ENCODE measurements at regions not wholly inside any gene's neighbourhood (a gene's known extent, or its start where the extent isn't known, plus 50 kb on each side); places are given as distances from the start of the nearest gene placed in this dataset.

DNA sequence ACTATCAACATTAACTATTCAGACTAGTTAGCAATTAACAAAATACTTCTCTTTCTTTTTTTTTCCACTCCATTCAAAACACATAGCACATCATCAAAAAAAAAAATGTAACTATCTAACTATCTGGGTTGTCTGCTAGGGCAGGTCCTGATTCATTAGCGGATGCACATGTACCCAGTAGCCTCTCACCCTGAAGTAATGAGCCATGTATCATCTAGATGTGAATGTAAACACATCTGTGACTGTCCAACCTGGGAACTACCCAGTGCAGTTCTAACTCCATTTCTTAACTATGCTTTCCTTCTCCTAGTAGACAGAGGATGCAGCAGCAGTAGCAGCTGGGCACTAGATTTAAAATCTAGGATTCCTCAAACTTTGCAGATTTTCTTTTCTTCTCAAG, 183.1 kb upstream of the PIK3C3 start:
- H3K4me2 ChIP-seq (ENCODE audit: insufficient read depth, low read length), result no peak overlapping the region
- no peak overlapping the region for H3K4me3 ChIP-seq (replicated peaks in 1 of 3; ENCODE audit: insufficient read depth in 1 of 3, low read depth in 1 of 3, low read length in 3 of 3)
- intact Hi-C loops (cut with micrococcal nuclease), result no loop called here
- H3K9ac ChIP-seq (replicated peaks; ENCODE audit: extremely low read depth, insufficient read depth, low read length), result no peak overlapping the region
- FAIRE-seq (no peak), DNase-seq (ENCODE audit: low read depth, low spot score) (no peak)
- TF ChIP-seq, protein P1, sequence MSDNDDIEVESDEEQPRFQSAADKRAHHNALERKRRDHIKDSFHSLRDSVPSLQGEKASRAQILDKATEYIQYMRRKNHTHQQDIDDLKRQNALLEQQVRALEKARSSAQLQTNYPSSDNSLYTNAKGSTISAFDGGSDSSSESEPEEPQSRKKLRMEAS (IDR thresholded peaks at IDR 0.05; ENCODE audit: insufficient read depth, insufficient read length), result no peak
- TF ChIP-seq, protein P2, sequence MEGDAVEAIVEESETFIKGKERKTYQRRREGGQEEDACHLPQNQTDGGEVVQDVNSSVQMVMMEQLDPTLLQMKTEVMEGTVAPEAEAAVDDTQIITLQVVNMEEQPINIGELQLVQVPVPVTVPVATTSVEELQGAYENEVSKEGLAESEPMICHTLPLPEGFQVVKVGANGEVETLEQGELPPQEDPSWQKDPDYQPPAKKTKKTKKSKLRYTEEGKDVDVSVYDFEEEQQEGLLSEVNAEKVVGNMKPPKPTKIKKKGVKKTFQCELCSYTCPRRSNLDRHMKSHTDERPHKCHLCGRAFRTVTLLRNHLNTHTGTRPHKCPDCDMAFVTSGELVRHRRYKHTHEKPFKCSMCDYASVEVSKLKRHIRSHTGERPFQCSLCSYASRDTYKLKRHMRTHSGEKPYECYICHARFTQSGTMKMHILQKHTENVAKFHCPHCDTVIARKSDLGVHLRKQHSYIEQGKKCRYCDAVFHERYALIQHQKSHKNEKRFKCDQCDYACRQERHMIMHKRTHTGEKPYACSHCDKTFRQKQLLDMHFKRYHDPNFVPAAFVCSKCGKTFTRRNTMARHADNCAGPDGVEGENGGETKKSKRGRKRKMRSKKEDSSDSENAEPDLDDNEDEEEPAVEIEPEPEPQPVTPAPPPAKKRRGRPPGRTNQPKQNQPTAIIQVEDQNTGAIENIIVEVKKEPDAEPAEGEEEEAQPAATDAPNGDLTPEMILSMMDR (IDR thresholded peaks at IDR 0.05; ENCODE audit: extremely low read depth in 1 of 2, insufficient read depth in 1 of 2, low read depth in 1 of 2, low read length in 2 of 2), result no peak
- TF ChIP-seq GATA2 (IDR thresholded peaks at IDR 0.05; ENCODE audit: insufficient read depth, insufficient read length, low read depth, low read length), result no peak
- TF ChIP-seq POLR2A (IDR thresholded peaks at IDR 0.05; ENCODE audit: low read depth, low read length), result no peak
- no peak for TF ChIP-seq JUN (IDR thresholded peaks at IDR 0.05; ENCODE audit: borderline replicate concordance, insufficient read depth, insufficient read length, low read depth)
- no peak for TF ChIP-seq EZH2 (IDR thresholded peaks at IDR 0.05; ENCODE audit: borderline replicate concordance, low read depth, low read length, severe bottlenecking)
- no peak for TF ChIP-seq FOS (IDR thresholded peaks at IDR 0.05; ENCODE audit: borderline replicate concordance, insufficient read depth, low read length)
- no peak for TF ChIP-seq POLR2AphosphoS5 (IDR thresholded peaks at IDR 0.05; ENCODE audit: insufficient read depth, low read depth, low read length)
- no peak for TF ChIP-seq MYC (IDR thresholded peaks at IDR 0.05; ENCODE audit: low read depth, low read length)
- no peaks in the 10 kb centered on the region for H3K36me3 ChIP-seq (ENCODE audit: control insufficient read depth in 2 of 2, extremely low read depth in 1 of 2, insufficient read depth in 2 of 2, low read length in 2 of 2)
- no peak overlapping the region for H2AFZ ChIP-seq (ENCODE audit: low read depth, low read length)
- ChIA-PET CTCF (no interaction called here), POLR2A (no interaction called here)
- no peak overlapping the region for H3K27ac ChIP-seq (ENCODE audit: insufficient read depth, low read depth, low read length)
- peaks cover 0 to 3% of the 10 kb centered on the region in 2 experiments for H3K27me3 ChIP-seq (ENCODE audit: control insufficient read depth in 2 of 2, insufficient read depth in 2 of 2, low read length in 2 of 2)
- dilution Hi-C loops (cut with MboI; ENCODE audit: extremely low pct_ligation_motif_present, low sequenced_read_pairs), result no loop called here
- H3K4me1 ChIP-seq (ENCODE audit: control insufficient read depth, extremely low read depth, insufficient read depth, low read length), result no peaks in the 10 kb centered on the region
- H3K9me1 ChIP-seq (replicated peaks; ENCODE audit: control insufficient read depth, extremely low read depth, insufficient read depth, low read length), result no peaks in the 10 kb centered on the region
- no TSS peak for BruUV-seq (replicated peaks)
- H3K9me3 ChIP-seq (replicated peaks; ENCODE audit: control insufficient read depth, insufficient read depth, low read length), result no peaks in the 10 kb centered on the region
- no peaks in the 10 kb centered on the region for H4K20me1 ChIP-seq (replicated peaks; ENCODE audit: control insufficient read depth, extremely low read depth, insufficient read depth, low read length)
- H3K79me2 ChIP-seq (ENCODE audit: control insufficient read depth, insufficient read depth, low read length), result no peaks in the 10 kb centered on the region

Data from endothelial cell of umbilical vein (primary cell).